Mucosa of rectum (tissue), 2 donors: ENCODE measurements at regions not wholly inside any gene's neighbourhood (a gene's known extent, or its start where the extent isn't known, plus 50 kb on each side); places are given as distances from the start of the nearest gene placed in this dataset.

Experiments
- H3K27ac ChIP-seq, 2 donors: one replicate each; pipeline ENCODE4 v1.7.0; 2013; ENCODE audit warnings: inconsistent platforms in 2 of 2, low read depth in 2 of 2, low read length in 2 of 2
- H3K27me3 ChIP-seq, 2 donors: one replicate each; pipeline ENCODE4 v1.7.0; 2013; ENCODE audit warnings: low read length in 2 of 2; ENCODE audit not compliant: control insufficient read depth in 2 of 2, insufficient read depth in 2 of 2
- H3K36me3 ChIP-seq, 2 donors: one replicate each; pipeline ENCODE4 v1.7.0; 2013; ENCODE audit warnings: low read length in 2 of 2; ENCODE audit not compliant: control insufficient read depth in 2 of 2, insufficient read depth in 2 of 2
- H3K4me1 ChIP-seq, 2 donors: one replicate each; pipeline ENCODE4 v1.7.0; 2013; ENCODE audit warnings: low read length in 2 of 2, mild to moderate bottlenecking in 1 of 2; ENCODE audit not compliant: control insufficient read depth in 2 of 2, insufficient read depth in 2 of 2
- H3K4me3 ChIP-seq, 2 donors: one replicate each; pipeline ENCODE4 v1.7.0; 2013; ENCODE audit warnings: low read length in 2 of 2
- H3K9ac ChIP-seq, 2 donors: one replicate each; pipeline ENCODE4 v1.7.0; 2013; ENCODE audit warnings: low read length in 2 of 2, low read depth in 1 of 2, mild to moderate bottlenecking in 1 of 2
- H3K9me3 ChIP-seq, 2 donors: one replicate each; pipeline ENCODE4 v1.7.0; 2013; ENCODE audit warnings: low read length in 2 of 2; ENCODE audit not compliant: control insufficient read depth in 2 of 2
- donor health status: healthy.
- donor health status: Normal muscosa, but diverticular disease.

DNA sequence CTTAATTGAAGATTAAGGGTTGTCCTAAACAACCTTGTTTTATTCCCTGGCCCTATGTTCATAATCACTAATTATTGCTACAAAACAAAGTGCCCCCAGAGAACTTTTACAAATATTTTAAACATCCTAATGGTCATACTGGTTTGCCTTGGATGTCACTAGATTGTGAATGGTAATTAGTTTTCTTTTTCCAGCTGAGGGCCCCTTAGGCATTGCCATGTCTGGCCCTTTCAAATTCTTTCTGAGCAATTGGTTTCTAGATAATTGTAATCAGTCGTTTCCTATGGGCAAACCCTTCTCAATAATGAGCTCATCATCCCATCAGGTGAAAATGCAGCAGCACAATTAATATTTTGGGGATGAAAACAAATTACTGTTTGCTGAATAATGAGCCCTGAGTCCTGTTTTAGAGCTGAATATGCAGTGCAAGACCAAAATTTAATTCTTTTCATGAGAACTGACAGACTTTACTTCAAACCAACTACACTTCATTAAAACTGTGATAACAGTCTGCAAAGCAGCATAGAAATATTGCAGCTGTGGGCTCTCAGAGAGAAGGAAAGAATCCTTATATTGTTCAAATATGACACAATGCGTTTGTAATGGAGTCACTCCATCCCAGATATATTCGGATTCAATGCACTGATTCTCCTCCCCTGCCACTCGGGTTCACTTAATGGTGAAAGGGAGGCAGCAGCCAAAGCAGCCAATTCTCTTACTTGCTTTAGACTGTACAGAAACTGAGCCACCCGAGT, 67.7 kb upstream of the ARHGAP5 start:
- H3K27me3 ChIP-seq: no peaks in the 10 kb centered on the region

DNA sequence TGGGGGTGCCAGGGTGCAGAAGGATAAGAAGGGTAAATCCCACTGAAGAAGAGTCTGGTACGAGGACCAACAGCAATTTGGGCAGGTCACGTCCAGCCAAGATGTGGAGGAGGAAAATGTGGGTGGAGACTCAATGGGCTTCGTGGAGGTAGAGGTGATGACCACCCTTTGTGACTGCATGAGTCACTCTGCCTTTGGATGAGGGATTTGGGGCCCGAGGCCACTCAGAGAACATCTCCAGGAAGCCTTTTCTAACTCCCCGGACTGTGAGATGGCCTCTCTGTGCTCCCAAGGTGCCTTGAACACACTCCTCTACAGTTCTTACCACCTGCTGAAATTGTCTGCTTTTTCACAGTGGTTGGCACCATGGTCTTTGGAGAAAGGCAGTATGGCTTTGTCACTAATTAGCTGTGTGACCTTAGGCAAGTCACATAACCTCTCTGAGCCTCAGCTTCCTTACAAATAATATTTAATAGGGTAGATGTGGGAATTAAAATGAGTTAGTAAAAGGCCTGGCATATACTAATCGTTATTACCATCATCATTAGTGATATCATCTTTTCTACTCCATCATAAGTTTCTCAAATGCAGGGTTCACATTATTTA, 67.0 kb upstream of the ARHGAP5 start:
- Histone ChIP-seq H3K36me3 (no peaks in the 10 kb centered on the region), H3K9ac (no peak overlapping the region), H3K27ac (no peak overlapping the region), H3K4me1 (no peaks in the 10 kb centered on the region), H3K9me3 (no peaks in the 10 kb centered on the region), H3K4me3 (no peak overlapping the region), H3K27me3 (no peaks in the 10 kb centered on the region)

More for the DNA sequence above, 67.7 kb upstream of the ARHGAP5 start:
- H3K4me3 ChIP-seq: no peak overlapping the region
- no peaks in the 10 kb centered on the region for H3K9me3 ChIP-seq
- no peaks in the 10 kb centered on the region for H3K36me3 ChIP-seq
- H3K9ac ChIP-seq: no peak overlapping the region
- no peaks in the 10 kb centered on the region for H3K4me1 ChIP-seq
- no peak overlapping the region for H3K27ac ChIP-seq

DNA sequence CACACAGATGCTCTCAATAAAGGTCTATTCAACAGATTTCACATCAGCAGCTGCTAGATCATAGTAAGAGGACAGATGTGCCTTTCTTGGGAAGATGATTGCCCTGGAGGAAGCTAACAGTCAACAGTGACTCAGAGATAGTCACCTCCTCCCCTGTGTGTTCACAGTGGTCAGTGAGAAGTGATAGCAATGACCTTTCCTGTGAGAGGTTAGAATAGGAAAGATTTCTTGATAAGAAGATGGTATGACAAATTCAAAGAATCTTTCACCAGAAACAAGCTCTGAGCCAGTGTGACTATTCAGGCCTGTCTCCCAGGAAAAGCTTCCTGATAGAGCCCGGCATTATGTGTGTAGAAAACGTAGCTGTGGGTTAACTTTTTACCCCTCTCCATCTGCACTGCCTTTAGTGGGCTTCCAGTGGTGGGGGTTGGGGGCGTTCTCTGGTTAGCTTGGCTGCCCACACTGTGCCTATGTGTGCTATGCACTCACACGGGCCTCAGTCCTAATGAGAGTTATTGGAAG, 66.4 kb upstream of the ARHGAP5 start:
- Histone ChIP-seq H3K4me1 (no peaks in the 10 kb centered on the region), H3K36me3 (no peaks in the 10 kb centered on the region), H3K9me3 (no peaks in the 10 kb centered on the region), H3K9ac (no peak overlapping the region), H3K4me3 (no peak overlapping the region), H3K27me3 (no peaks in the 10 kb centered on the region), H3K27ac (no peak overlapping the region)

DNA sequence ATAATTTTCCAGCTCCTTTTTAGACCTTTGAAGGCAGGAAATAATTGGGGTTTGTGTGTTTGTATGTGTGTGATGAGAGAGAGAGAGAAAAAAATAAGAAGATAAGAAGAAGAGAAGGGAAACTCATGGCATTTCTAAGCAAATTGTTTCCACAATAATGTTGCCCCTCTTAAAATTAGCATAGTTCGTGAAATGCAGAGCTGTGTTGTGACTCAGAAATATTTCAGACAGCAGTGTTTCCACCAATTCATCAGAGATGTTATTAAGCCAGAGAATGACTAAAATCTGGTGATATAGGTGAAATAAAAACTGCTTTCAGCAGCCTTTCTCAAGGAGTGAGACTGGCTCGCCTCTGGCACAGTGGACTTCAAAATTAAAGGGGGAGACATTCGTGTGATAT, 65.9 kb upstream of the ARHGAP5 start:
- Histone ChIP-seq H3K27me3 (no peaks in the 10 kb centered on the region), H3K9ac (no peak overlapping the region), H3K4me3 (no peak overlapping the region), H3K4me1 (no peaks in the 10 kb centered on the region), H3K9me3 (no peaks in the 10 kb centered on the region), H3K36me3 (no peaks in the 10 kb centered on the region), H3K27ac (no peak overlapping the region)

DNA sequence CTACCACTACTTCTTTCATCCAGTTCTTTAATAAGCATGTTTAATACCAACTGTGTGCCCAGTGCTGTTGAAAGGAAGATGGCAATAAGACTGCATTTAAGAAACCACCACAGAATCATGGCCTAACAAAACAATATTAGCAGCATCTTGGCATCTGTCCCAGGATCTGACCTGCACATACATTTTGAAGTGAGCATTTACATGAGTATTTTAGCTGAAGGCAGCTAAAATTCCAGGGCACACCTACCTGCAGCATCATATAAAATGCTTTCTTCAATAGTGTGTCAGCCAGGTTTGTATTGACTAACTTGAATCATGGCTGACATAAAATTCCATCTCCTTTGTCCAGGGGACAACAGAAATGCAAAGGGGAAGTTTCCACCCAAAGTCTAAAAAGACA, 65.0 kb upstream of the ARHGAP5 start:
- Histone ChIP-seq H3K9ac (no peak overlapping the region), H3K4me3 (no peak overlapping the region), H3K9me3 (no peaks in the 10 kb centered on the region), H3K36me3 (no peaks in the 10 kb centered on the region), H3K27ac (no peak overlapping the region), H3K4me1 (no peaks in the 10 kb centered on the region), H3K27me3 (no peaks in the 10 kb centered on the region)

DNA sequence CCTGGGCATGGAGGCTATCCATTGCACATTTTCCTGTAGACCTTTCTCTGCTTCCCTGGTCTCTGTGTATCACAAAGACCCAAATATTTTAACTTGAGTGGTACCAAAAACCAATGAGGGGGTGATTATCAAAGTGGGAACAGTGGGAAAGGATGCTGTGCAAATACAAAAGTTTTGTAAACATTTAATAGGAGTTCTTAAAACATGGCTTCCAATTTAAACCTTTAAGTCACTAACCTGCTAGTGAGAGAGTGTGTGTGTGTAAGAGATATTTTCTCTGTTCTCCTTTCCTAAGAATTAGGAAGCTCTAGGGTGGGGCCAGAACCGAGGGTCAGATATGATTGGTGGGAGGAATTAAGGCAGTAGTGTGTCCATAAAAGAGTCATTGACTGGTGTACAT, 64.5 kb upstream of the ARHGAP5 start:
- H3K27ac ChIP-seq: no peak overlapping the region
- H3K9ac ChIP-seq: no peak overlapping the region
- no peaks in the 10 kb centered on the region for H3K36me3 ChIP-seq
- H3K4me3 ChIP-seq: no peak overlapping the region
- H3K4me1 ChIP-seq: no peaks in the 10 kb centered on the region
- no peaks in the 10 kb centered on the region for H3K27me3 ChIP-seq
- H3K9me3 ChIP-seq: no peaks in the 10 kb centered on the region

DNA sequence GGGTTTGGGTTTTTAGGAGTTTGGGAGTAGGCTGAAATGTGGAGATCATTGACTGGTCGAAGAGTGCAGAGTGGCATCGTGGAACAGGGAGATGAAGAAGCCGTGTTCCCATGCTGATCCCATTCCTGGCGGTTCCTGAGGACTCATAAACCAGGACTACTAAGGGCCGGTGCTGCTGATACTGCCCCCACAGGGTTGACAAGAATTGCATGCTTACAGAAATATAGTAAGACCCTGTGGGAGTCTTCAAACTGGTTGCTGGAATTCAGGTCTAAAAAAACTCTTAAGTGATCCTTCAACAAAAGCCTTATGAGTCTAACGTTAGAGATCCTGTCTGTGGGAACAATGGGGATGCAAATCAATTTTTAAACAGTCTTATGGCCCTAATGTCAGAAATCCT, 64.0 kb upstream of the ARHGAP5 start:
- Histone ChIP-seq H3K27ac (no peak overlapping the region), H3K9me3 (no peaks in the 10 kb centered on the region), H3K27me3 (no peaks in the 10 kb centered on the region), H3K4me3 (no peak overlapping the region), H3K9ac (no peak overlapping the region), H3K36me3 (no peaks in the 10 kb centered on the region), H3K4me1 (no peaks in the 10 kb centered on the region)

DNA sequence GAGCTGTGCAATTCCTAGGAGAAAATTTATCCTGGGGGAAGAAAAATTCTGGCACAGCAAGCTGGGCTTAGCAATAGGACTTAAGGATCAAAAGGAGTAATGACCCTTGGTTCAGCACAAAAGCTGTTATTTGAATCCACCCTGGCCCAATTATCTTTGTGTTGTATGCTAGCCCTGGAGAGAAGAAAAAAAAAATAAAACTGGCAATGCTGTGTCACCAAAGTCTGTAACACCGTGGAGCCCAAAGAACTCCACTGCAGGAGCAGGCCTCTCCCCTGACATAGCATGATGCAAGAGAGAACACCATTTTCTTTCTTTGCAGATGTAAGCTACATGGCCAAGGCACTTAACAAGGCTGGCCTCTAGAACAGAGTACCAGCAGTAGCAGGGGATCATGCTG, 63.0 kb upstream of the ARHGAP5 start:
- Histone ChIP-seq H3K27ac (no peak overlapping the region), H3K9ac (no peak overlapping the region), H3K36me3 (no peaks in the 10 kb centered on the region)

DNA sequence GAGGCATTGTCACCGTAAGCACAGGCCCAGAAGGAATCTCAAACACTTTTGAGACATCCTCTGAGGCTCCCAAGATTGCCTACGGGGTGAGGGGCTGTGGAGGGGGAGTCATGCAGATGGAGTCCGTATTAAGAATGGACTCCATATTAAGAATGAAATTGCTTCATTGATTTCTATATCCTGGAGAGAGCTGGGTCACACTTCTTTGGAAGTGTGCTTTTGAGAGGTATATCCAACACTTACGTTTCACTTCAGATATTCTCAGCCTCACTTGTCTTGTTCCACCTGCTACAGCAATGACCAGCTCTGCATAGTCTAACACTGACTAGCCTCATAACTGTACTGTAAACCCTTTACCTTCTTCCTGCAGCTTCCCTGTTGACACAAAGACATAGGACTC, 62.6 kb upstream of the ARHGAP5 start:
- Histone ChIP-seq H3K4me3 (no peak overlapping the region), H3K27ac (no peak overlapping the region)

More for the DNA sequence above, 63.0 kb upstream of the ARHGAP5 start:
- Histone ChIP-seq H3K9me3 (no peaks in the 10 kb centered on the region), H3K4me1 (peaks cover 0 to 2% of the 10 kb centered on the region in 2 donors), H3K4me3 (no peak overlapping the region), H3K27me3 (no peaks in the 10 kb centered on the region)

DNA sequence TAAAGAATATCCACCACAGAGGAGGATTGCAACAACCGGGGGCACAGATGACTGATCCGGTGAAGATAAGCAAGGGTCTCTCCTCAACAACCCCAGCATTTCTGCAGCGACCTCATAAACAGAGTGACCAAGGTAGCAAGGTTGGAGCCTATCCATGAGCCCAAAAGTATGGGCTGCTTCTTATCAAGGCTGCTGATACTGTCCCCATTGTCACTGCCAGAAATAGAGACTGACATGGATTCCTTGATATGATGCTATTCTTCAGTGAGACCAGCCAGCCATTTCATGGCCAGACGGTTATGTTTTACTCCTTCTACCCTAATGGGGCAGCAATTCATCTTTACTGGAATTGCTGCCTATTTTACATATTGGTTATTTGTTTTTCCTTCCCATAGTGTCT, 61.9 kb upstream of the ARHGAP5 start:
- H3K9ac ChIP-seq: no peak overlapping the region
- no peaks in the 10 kb centered on the region for H3K27me3 ChIP-seq
- no peak overlapping the region for H3K4me3 ChIP-seq
- no peaks in the 10 kb centered on the region for H3K9me3 ChIP-seq
- H3K36me3 ChIP-seq: no peaks in the 10 kb centered on the region
- no peak overlapping the region for H3K27ac ChIP-seq
- H3K4me1 ChIP-seq: peaks cover 0 to 3% of the 10 kb centered on the region in 2 donors

More for the DNA sequence above, 62.6 kb upstream of the ARHGAP5 start:
- Histone ChIP-seq H3K9ac (no peak overlapping the region), H3K27me3 (no peaks in the 10 kb centered on the region), H3K4me1 (peaks cover 0 to 3% of the 10 kb centered on the region in 2 donors), H3K9me3 (no peaks in the 10 kb centered on the region), H3K36me3 (no peaks in the 10 kb centered on the region)
